Left renal cortex interstitium (tissue), 4 donors: ENCODE measurements at regions not wholly inside any gene's neighbourhood (a gene's known extent, or its start where the extent isn't known, plus 50 kb on each side); places are given as distances from the start of the nearest gene placed in this dataset.

Experiments
- DNase-seq, 4 donors: peaks; one replicate each; pipeline ENCODE4 v3.0.0-alpha.2; 2013; ENCODE audit warnings: low read depth in 4 of 4, low spot score in 2 of 4, missing footprints in 1 of 4

DNA sequence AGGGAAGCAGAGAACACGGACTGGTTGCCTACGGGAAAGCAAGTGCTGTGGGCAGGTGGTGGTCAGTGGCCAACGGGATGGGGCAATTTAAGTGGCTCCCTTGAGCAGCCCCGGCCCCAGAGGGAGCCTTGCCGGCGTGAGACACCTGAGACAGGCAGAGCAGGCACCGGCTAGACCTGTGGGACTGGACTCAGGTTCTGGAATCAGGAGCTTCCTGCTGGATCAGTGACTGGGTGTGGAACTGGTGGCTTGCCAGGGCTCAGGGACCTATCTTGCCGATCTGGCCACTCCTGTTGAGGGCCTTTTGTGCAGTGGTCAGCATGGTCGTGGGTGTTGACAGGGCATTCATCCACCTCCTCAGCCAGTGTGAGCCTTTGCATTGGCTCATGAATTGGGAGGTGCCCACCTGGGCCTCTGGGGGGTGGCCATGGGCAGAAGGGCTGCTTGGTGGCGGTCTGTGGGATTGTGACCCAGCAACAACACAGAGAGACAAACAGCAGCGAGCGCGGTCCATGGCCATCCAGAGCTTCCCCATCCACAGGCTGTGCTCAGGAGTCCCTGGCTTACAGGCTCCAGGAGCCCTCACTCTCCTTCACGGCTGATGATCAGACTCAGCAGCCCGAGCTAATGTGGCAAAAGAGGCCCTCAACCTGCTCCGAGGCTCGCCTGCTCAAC lies 85.4 kb upstream of the ZNF516 start:
- DNase-seq = no peak

DNA sequence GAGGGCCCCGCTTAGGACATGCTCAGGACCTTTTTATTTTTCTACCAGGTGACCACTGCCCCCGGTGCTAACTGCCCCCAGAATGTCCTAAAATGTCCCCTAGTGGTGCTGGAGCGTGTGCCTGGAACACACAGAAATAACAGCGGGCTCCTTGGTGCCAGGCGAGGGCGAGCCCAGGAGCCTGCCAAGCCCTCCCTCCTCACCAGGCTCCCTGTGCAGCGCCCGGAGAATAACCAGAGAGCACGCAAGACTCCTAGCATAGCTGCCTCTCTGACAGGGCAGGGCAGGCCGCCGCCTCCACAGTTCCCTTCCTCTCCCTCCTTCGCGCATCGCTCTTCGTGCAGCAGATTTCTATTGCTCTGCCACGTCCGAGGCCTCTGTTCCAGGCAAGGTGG lies 84.3 kb upstream of the ZNF516 start:
- DNase-seq = no peak

DNA sequence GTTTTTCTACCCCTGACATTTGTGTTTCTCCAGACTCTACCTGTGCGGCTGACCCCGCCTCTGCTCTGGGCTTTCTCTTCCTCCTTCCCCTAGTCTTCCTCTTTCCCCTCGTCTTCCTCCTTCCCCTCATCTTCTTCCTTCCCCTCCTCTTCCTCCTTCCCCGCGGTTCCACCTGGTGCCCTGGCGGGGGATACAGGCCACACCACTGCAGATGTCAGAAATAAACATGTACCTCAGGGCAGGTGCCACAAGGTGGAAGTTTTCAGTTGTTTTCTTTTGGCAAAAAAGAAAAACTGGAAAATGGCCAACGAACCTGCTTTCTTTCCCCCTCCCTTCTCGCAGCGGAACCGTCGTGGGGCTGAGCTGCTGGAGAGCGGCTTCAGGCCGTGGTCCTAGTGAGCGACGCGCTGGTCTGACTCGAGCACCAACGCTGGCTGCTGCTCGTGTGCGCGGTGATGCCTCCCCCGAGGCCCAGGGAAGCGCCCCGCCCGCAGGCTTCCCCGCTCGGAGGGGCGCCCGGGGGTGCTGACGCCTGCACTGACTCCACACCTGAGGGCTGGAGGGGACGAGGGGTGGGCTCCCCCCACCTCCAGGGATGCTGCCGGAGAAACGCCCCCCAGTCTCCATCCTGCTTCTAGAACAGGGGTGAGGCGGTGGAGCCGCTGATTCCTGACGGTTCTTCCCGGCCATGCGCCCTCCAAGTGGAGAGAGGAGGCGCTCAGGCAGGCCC lies 83.7 kb upstream of the ZNF516 start:
- no peak for DNase-seq

DNA sequence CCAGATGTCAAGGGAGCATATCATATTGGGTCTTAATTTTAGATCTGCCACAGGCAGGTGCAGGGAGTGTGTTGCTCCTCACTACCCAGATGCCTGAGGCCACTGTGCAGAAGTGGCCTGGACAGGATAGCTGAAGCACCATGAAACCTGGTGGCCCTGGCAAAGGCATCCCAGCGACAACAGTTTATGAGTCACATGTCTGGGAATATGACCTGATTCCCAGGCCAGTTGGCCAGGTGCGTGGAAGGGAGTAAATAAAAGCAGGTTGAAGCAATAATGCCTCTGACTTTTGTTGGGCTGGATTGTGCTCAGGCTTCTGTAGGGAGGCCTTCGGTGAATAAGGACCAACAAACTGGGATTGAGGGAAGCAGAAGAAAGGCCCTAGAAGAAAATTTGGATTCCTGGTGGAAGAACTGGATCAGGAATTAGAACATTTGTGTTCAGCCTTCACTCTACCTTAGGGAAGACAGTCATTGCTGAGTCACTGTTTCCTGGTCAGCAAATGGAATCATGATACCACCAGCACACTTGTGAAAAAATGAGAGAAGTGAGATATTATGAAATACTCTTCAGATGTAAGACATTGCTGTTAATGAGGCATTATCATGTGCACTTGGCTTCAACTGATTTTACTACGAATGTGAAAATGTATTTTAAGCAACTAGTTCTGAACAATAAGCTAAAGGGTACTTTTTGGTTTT lies 78.4 kb upstream of the ZNF516 start:
- DNase-seq = no peak

DNA sequence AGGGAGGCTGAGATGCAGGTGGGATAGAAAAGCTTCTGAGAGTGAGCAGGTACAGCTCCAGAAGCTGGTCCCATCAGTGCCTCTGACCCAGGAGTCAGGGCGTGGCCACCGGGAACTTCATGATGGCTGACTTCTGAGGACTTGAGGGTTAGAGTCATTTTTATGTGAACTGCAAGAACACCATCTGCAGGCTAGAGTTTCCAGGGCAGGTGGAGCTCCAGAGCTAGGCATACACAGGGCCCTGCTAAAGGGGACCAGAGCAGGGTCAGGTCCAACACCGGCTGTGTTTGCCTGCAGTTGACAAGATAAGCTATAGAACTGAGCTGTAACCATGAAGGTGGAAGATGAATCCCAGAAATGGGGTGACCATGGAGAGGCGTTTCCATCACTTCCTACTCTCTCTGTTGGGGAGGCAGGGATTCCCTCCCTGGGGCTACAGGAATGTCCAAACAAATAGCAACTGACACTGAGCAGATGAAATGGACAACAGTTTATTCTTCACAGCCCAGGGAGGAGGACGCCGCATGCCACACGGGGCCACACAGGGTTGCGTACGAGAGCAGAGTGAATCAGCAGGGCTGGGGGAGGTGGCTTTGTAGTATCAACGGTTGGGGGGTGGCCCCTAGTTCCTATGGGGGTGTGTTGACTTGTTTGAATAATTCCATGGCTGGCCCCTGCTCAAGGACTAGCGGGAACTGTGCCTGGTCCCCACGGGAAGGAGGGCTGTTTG lies 77.6 kb upstream of the ZNF516 start:
- no peak for DNase-seq

DNA sequence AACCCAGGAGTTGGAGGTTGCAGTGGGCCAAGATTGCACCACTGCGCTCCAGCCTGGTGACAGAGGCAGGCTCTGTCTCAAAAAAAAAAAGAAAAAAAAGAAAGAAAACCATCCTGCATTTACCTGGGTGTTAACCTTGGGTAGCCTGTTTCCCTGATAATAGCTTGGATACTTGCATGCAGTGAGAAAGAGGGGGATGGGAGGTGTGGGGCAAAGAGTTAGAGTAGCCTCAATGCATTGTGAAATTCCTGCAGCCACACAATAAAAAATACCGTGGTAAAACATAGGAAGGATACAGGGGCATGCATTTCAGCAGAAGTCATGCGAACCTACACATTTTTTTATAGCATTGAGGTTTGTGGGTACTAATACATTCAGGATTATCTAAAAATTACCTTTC lies 76.6 kb upstream of the ZNF516 start:
- no peak for DNase-seq

DNA sequence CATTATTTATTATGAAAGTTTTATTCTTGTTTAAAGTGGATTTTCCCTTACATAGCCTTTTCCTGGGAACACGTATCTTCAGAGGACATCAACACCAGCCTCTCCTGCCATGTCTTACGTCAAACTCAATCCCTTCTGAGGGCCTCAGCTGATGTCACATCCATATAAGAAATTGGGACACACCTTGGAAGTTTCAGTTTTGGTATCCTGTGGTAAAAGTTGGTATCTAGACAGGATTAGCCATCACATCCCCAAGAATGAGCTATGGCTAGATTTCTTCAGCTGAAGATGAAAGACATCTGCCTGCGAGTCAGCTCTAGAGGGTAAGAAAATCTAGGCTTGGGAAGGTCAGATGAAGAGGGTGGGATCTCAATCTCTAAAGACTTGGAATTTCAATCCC lies 75.8 kb upstream of the ZNF516 start:
- no peak for DNase-seq

DNA sequence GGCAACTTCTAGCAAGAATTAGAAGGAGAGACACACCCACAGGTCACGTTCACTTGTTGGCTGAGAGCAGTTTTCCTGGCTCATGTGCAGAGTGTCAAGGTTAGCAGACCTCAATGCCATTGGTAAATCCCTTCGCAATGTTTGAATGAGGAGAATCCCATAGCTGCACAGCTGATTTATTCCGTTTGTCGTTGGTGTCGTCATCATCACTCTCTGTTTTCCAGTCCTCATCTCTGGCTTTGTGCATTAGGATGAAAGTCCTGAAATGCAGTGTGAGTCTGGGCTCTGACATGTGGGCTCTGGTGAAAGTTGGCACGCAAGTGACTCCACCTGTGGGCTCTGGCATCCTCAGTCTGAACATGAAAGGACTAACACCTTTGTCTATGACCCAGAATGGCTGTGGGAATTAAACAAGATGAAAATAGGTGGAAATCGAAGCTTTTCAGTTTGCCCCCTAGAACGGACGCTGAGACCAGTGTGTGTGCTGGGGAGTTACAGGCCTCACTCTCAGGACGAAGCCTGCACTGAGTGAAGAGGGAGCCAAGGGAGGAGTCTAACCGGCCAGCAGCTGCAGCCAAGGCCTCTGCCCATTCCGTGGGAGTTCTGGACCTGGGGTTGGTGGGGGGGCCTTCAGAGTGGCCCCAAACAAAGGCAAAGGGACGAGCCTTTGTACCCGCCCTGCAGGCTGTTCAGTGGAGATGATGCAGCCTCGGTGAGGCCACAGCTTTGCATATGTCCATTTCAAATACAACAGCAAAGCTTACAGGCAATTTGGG lies 74.8 kb upstream of the ZNF516 start:
- no peak for DNase-seq

DNA sequence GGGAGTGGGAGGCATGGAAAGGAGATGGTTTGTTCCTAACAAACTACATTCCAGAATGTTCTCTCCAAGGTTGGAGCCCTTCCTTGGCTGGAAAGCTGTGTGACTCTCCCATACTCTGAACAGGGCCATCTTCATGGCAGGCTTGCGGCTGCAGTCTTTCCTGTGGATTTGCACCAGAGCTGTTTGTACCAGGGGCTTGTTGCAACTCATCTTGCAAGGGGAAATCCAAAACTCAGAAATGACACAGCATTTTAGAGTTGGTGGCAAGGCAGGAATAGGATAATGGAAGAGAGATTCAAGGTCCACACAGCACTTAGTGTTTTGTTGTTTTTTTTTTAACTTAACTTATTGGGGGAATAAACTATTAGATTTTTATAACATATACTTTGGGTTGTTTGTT lies 73.7 kb upstream of the ZNF516 start:
- DNase-seq = no peak

DNA sequence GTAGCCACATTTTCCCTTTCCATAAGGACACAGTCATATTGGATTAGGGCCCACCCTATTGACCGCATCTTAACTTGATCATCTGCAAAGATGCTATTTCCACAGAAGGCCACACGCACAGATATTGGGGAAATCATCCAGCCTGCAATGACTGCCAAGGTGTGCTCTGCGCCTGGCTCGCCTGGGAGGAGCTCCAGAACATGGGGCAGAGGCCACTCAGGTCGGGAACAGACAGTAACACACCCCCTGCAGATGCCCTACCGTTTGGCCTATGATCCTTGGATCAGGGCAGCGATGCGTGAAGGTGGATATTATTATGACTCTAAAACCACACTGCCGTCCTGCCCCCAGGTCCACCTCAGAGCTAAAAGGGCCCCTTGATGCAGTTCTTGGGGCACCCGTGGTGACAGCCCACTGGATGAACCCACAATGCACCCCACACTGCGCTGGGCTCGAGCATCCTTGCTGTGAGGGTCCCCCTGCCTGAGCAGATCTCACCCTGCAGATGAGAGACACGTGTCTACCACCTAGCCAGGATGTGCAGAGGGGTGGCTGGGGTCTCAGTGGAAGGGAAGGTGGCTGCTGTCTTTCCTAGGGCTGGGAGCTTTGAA lies 72.9 kb upstream of the ZNF516 start:
- DNase-seq = no peak

DNA sequence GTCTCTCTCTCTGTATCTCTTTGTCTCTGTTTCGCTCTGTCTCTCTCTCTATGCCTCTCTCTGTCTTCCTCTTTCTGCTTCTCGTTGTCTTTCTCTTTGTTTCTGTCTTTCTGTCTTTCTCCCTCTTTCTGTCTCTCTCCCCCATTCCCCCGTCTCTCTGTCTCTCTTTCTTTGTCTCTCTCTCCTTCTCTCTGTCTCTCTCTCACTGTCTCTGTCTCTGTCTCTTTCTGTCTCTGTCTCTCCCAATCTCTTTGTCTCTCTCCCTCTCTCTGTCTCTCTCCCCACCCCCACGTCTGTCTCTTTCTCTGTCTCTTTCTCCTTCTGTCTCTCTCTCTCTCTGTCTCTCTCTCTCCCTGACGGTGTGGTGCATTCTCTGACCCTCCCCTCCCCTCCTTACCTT lies 71.9 kb upstream of the ZNF516 start:
- no peak for DNase-seq

DNA sequence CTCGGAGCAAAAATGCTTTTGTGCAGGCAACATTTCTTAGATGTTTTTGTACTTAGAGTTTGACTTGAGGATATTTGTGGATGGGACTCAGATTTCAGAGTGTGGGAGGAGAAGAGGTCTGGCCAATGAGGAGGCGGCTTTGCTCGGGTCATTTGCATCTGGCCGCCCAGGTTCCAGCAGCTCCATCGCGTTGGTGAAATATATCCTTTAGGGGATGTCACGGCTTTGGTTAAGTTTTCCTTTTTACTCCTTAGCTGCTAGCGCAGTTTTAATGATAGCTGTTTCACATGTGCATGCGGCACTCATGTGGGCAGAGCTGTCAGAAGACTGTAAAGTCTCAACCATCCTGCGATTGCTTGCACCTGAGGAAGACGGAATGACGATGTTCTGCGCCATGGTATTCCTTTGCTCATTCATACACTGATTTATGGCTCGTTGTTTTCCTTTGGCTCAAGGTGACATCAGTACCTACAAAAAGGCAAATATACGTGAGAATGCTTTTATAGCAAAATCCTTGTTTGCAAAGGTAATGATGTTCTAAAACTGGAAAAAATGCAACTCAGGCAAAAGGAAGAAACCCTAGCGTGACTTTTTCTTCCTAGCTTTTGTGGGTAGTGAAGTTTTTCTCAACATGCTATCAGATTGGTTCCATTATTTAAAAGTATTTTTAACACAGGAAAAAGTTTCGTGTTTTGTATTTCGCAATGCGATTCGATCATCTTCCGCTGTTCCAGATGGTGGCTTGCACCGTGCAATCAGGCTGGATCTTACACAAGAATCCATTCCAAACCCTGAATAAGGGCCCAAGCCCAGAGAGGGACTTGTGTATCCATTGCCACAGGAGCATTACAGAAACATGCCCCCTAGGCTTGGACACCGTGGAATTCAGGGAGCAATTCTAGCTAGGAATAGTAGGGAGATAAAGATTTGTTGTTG lies 70.5 kb upstream of the ZNF516 start:
- peak; percentile 62 to 90 (median 86) for DNase-seq

DNA sequence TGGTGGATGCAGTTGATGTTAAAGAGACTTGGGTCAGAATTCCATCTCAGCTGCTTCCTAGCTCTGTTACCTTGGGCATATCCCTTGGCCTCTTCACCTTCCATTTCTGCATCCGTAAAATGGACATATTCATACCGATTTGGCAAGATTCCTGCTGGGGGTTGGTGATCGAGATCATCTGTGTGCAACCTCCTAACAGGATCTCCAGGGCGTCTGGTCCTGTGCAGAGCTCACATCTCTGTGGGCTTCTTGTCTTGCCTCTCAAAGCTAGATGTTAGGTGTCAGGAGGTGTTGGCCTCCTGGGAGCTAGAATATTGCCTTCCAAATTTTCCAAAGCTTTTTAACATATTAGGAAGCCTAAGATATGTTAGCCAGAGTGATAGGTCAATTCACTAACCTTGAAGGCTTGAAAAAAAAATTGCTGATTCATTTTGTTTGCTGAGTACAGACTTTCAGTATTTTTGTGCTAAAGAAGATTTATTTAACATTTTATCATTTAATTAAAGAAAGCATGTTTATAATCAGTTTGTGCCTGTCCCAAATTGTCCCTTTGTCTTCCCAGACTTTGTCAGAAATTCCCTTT lies 69.7 kb upstream of the ZNF516 start:
- DNase-seq = no peak

DNA sequence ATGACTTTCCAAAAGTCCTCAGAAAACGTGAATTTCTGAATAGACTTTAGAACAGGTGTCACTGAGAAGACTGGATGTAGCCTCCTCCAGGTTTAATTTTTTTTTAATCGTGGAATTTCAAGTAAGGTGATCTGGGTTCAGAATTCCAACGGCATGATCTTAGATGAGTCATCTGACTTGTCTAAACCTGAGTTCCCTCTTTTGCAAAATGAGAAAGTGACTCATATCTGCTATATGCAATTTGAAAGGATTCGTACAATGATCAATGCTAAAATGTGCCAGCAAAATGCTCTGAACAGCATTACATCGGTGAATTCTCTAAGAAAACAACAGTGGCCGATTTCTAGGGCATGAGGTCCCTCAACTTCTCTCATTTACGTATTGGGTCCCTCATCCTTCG lies 69.1 kb upstream of the ZNF516 start:
- no peak for DNase-seq

DNA sequence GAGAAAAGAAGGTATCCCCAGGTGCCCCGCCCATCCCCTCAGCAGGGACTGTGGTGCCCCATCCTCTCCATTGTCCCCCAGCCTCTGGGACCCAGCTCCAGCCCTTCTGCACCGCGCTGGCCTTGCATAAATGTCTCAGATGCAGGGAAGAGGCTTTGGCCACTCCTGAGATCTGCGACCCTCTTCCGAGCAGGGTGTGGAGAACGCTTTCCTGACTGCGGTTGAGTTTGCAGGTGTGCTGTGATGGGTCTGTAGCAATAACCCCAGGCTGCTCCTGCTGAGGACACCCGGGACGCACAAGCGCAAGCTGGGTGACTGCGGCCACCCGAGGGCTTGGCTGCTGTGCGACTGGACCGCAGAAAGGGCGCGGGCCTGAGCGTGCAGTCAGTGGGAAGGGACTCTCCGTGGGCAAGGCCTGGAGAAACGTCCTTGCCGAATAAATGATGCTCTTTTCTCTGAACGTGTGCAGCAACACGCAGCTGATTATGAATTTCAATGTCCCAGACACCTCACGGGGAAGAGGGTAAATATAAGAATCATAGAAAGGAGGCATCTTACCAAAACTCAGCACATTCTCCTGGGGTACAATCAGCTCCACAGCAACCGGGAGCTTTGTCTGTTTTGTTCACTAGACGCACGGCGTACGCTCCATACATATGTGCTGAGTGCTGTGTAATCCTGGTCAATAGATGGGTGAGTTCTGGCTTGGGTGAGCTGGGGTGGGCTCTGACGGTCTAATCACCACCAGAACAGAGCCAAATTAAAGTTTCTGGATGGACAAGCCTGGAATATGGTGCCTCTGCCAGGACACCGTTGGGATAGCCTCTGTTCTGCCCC lies 67.5 kb upstream of the ZNF516 start:
- no peak for DNase-seq

DNA sequence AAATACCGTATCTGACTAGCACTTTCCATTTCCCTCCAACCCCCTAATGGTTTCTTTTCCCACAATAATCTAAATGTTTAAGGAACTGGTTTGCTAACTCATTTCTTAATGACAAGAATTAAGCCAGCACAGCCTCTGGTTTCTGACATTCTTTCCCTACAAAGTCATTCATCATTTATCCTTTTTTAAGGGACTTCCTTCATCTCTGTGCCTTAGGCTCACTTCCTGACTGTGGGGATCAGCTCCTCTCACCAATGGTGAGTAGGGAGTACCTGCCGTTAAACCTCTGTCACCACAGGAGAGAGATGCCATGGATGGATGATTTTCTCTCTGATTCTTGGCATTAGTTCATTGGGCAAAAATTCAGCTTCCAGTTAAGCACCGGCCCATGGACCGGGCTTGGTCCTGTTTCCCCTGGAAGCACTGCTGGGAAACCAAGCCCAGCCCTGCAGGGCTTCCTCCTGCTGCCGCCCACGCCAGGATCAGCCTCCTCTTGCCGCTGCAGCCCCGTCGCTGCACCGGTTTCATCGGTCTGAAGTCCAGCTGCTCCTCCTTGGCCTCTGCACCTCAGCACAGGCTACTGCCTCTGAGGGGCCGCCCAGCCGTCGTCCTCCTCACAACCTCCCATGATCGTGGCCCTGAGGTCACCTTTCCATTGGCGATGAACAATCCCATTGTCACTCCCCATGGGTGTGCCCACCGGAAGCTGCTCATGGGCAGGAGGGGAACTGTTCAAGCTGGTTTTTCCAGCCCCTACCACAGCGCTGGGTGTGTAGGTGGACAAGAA lies 64.0 kb upstream of the ZNF516 start:
- DNase-seq = no peak

DNA sequence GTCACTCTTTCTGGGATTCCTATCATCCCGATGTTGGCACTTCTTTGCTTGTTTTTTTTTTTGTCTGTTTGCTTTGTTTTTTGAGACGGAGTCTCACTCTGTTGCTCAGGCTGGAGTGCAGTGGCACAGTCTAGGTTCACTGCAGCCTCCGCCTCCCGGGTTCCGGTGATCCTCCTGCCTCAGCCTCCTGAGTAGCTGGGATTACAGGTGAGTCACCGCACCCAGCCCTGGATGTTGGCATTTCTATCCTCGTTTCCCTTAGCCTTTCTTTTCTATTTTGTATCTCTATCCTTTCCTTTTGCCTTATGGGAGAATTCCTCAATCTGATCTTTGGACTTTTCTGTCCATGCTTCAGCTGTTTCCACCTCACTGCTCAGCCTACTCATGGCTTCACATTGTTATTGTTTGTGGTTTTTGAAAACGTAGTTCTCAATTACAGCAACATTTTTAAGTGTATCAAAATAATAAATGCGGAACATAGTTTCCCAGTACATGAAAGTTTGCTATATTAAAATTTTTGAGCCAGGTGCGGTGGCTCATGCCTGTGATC lies 62.1 kb upstream of the ZNF516 start:
- DNase-seq = no peak
